Activated CD8-positive, alpha-beta memory T cell treated with anti-CD3 and anti-CD28 coated beads for 48 hours (primary cell): ENCODE measurements at regions not wholly inside any gene's neighbourhood (a gene's known extent, or its start where the extent isn't known, plus 50 kb on each side); places are given as distances from the start of the nearest gene placed in this dataset.

Experiments used
- DNase-seq, 3 experiments: peaks; one replicate each; pipeline ENCODE4 v3.0.0-alpha.2; 2020; ENCODE audit warnings: low read depth in 2 of 3, low spot score in 2 of 3

GRCh38 chr11:28520291-28520690 lies 412.1 kb downstream of the METTL15 start:
- DNase-seq = no peak

DNA sequence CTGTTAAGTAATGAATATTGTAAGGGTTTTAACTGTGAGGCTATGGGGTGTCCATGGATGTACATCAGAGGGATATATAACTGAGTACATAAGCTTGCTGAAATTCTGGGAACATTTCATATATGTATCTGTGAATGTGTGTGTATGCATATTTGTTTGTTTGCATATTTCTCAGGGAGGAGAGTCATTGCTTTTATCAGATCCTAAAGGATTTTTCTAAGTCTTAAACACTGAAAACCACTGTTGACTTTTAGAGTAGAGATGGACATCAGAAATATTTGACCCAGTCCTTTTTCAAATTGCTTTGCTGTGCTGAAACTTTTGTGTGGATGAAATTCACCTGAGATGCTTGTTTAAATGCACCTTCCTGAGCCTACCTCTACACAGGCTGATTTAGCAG lies 410.6 kb downstream of the METTL15 start:
- DNase-seq = no peak

- no peak for DNase-seq
Measured at GRCh38 chr11:28517621-28518020, 409.4 kb downstream of the METTL15 start.

GRCh38 chr11:28514391-28514790 lies 406.2 kb downstream of the METTL15 start:
- no peak for DNase-seq

DNA sequence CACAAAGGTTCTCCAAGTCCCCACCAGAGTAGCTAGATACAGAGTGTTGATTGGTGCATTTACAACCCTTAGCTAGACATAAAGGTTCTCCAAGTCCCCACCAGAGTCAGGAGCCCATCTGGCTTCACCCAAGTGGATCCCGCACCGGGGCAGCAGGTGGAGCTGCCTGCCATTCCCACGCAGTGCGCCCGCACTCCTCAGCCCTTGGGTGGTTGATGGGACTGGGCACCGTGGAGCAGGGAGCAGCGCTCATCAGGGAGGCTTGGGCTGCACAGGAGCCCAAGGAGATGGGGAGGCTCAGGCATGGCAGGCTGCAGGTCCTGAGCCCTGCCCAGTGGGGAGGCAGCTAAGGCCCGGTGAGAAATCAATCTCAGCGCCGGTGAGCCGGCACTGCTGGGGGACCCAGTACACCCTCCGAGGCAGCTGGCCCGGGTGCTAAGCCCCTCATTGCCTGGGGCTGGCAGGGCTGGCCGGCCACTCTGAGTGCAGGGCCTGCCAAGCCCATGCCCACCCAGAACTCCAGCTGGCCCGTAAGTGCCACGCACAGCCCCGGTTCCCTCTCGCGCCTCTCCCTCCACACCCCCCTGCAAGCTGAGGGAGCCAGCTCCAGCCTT lies 404.1 kb downstream of the METTL15 start:
- no peak for DNase-seq

- DNase-seq = no peak
Measured at GRCh38 chr11:28505232-28505631, 397.0 kb downstream of the METTL15 start.

DNA sequence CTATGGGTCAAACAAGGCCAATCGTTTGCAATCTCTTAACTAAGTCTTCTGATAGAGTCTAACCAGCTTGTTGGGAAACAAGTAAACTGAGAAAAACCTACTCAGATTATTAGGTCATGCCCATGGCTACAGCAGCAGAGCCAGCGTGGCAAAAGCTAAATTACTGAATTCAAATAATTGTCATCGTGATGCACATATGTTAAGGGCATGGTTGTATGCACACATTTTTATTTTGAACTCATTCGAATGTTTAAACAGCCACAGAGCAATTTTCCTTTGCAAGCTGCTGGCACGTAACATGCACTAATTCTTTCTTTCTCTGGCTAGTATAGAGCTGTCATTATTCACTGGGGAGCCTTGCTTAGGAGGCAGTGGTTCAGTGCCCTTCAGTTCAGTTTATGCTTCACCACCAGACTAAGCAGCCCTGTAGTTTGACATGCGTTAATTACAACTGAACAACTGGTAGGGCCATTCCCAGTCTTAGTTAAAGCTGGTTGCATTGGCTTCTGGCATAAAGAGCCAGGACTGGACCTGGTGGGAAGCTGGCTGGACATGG lies 396.4 kb downstream of the METTL15 start:
- DNase-seq = no peak

DNA sequence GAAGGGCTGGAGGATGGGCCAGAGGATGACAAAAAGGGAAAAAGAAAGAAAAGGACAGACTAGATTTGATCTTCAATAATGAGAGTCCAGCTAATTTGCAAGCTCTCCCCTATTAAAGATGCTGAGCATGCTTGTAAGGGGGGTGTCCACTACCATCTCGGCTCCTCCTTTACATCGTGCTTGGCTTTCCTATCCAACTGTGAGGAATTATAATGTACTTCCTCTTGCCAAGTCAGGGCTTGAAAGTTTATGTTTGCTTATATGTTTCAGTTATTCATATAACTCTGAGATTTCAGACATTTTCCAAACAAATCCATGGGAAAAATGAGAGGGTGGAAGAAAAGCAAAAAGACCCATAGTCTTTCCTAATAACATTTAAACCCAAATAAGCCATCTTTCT lies 387.1 kb downstream of the METTL15 start:
- no peak for DNase-seq

- no peak for DNase-seq
Measured at GRCh38 chr11:28491431-28491830, 383.2 kb downstream of the METTL15 start.

GRCh38 chr11:28490773-28491382 lies 382.7 kb downstream of the METTL15 start:
- DNase-seq = no peak

DNA sequence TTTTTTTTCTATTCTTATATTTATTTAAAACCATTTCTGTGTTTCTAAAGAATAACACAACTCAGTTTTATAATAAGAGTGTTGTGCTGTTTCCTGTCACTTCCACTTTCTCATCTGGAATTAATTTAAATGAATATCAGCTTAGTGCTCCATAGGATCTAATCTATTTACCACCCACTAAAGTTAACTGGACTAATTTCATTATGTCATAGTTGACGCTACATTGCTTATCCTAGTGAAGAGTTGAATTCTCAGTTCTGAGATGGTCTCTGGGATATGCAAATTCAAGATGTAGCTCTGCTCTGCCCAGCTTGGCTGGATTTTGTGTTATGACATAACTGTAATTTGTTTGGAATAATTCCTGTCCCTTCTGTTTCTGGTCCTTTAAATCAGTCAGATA lies 380.1 kb downstream of the METTL15 start:
- DNase-seq = no peak

DNA sequence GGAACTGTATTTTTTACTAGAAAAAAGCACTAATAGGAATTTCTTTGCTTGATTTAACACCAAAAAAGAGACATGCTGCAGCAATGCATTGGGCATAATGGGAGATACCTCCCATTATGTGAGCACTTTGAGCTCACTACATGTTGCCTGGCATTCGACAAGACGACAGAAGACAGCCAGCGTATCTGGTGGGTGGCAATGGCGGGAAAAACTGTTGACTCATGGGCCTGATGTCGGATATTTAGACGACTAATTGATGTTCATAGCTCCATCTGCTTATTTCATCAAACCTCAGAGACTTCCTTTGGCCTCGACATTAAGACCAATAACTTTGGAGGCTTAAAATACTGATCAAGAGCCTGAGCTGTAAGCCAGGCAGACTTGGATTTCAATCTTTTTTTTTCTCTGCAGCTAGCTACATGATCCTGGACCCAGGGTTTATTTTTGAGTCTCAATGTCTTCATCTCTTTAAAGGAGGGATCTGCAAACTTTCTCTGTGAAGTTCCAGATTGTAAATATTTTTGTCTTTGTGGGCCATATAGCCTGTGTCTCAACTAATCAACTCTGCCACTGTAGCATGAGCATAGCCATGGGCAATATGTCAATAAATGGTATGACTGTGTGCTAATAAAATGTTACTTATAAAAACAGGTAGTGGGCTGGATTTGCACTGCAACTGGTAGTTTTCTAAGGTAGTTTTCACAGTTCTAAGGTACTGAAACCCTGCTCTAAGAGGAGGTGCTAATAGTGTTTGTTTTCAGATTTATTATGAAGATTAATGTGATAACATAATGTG lies 375.1 kb downstream of the METTL15 start:
- DNase-seq = no peak

- DNase-seq = no peak
Measured at GRCh38 chr11:28482666-28483065, 374.5 kb downstream of the METTL15 start.

DNA sequence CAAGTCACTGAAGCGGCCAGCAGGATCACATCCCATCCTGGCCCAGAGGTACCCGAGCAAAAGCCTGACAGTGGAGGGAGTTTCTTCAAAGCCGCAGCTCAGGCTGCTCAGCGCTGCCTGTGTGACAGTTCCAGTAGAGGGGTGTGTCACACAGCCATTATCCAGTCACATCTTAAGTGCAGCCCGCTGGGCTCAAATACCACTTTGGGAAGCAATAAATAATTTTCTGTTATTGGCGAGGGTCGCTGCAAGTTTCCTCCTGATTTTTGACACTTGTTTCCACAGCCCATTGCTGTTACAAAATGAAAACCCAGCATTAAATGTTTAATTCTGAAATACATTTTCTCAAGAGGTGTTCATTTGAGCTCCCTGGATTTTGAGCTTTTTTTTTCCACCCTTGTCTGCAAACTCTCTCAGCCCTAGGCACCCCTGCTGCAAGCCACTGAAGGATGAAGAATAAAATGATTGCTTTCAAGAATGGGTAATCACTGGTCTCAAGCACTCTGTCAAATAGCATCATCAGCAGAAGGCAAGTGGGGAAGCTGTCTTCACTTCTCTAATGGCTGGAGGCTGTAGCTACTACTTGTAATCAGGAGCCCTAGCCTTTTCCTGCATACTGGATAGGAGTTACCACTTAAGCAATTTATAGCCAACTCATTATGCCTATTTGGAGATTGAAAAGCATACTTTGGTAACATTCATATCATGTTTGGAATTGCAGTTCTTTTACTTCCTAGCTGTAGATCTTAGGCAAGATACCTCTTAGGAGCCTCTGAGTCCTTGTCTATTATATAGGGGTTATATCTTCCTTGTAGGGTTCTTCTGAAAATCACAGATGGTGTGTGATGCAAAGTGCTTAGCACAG lies 373.7 kb downstream of the METTL15 start:
- no peak for DNase-seq

- DNase-seq = no peak
Measured at GRCh38 chr11:28480406-28480805, 372.2 kb downstream of the METTL15 start.

GRCh38 chr11:28476864-28477263 lies 368.7 kb downstream of the METTL15 start:
- DNase-seq = no peak

DNA sequence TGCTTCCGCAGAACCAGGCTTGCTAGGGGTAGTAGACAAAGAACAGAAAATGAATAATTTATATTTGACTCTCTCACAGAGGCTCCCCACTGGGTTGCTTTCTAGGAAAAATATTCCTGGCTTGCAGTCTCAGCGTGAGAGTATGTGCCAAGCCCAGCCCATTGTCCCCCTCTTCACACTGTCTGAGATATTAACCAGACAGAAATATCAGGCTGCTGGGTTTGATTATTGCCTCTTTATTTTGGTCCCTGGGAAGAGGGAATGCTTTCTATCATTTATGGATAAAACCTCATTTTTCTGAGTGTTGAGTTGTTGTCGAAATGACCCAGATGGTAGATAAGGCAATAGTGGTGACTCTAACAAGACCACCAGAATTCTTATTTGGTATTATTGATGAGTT lies 367.9 kb downstream of the METTL15 start:
- no peak for DNase-seq

DNA sequence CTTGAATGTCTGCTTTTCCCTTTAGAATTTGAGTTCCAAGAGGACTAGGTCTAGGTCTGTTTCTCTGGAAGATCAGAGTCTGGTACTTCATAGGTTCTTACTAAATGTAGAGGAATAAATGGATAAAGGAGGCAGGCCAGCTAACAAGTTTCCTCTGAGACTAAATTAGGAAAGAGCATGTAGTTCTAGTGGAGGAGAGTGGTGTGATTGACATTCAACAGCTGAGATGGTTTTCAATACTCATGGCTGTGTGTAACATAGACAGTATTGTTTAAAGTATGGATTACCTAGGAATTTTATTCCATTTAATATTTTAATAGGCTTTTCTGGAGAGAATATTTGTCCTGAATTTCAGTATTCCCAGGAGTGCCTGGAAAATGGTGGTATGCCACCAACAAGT lies 364.7 kb downstream of the METTL15 start:
- DNase-seq = no peak

DNA sequence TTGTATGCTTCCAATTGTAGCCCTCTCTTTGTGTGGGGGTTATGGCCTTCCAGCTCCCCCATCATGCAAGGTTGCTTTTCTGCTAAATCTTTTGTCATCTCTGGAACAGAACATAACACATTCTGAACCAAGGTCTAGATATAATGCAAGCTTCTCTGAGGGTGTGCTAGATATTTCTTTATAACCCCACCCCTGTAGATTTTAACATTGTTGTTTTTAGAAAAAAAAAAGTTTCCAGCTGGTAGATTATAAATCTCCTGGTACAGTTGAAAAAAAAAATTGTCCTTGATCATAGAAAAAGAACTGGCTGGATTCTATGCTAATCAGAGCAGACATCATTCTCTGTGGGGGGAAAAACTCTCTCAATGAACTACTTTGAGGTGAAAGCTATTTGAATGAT lies 363.3 kb downstream of the METTL15 start:
- DNase-seq = no peak

- DNase-seq = no peak
Measured at GRCh38 chr11:28470180-28470579, 362.0 kb downstream of the METTL15 start.

GRCh38 chr11:28466506-28466905 lies 358.3 kb downstream of the METTL15 start:
- DNase-seq = no peak
